Lower leg skin (tissue), 4 donors: ENCODE measurements at regions not wholly inside any gene's neighbourhood (a gene's known extent, or its start where the extent isn't known, plus 50 kb on each side); places are given as distances from the start of the nearest gene placed in this dataset.

ENCODE experiments used
- DNase-seq, 2 donors: peaks; one replicate each; pipeline ENCODE4 v3.0.0-alpha.2; 2019; ENCODE audit warnings: low spot score in 2 of 2
- H3K4me3 ChIP-seq: fragments of 200-600 bp; sonication (generic); 2 replicates; pipeline ENCODE4 v1.5.1; 2017; ENCODE audit warnings: mild to moderate bottlenecking, low read depth; ENCODE audit not compliant: poor library complexity, severe bottlenecking
- POLR2A ChIP-seq, 2 donors: fragments of 450-650 bp; IDR thresholded peaks; one replicate each; pipeline ENCODE4 v1.6.1; 2016 to 2017; ENCODE audit warnings: antibody characterized with exemption in 2 of 2, mild to moderate bottlenecking in 1 of 2, moderate library complexity in 1 of 2
- WGBS, 2 donors: methylation state at CpG; one replicate each; pipeline ENCODE4 v1.1.5; 2018; 5-methylcytosine and 5-hydroxymethylcytosine counted together
- intact Hi-C: fragments of 100-400 bp; cut with DNase I; formaldehyde crosslinking; loops from one replicate; pipeline ENCODE4 v1.15.0; 2023; ENCODE audit warnings: low total_unique reads
- TF ChIP-seq, protein P1 (sequence below), 3 donors: fragments of 450-650 bp; IDR thresholded peaks; one replicate each; pipeline ENCODE4 v1.5.1; 2016; ENCODE audit warnings: antibody characterized with exemption in 3 of 3, mild to moderate bottlenecking in 3 of 3, moderate library complexity in 2 of 3

DNA sequence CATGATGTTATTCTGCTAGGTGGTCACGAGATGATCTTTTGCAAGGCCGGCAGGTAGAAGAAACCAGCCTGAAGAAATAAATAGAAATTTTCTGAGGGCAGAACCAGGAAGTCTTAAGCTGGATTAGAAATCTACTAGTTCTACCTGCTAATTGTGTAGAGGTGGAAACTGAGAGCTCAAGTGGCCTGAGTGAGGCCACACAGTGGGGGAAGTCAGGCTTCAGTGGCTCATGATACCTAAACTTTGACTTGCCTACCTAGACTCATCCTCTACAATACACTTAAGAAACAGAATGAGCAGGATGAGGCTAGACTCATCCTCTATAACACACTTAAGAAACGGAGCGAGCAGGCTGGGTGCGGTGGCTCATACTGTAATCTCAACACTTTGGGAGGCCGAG is 134.9 kb upstream of the NDUFV2 start:
- intact Hi-C loops = no loop called here
- TF ChIP-seq, protein P1, sequence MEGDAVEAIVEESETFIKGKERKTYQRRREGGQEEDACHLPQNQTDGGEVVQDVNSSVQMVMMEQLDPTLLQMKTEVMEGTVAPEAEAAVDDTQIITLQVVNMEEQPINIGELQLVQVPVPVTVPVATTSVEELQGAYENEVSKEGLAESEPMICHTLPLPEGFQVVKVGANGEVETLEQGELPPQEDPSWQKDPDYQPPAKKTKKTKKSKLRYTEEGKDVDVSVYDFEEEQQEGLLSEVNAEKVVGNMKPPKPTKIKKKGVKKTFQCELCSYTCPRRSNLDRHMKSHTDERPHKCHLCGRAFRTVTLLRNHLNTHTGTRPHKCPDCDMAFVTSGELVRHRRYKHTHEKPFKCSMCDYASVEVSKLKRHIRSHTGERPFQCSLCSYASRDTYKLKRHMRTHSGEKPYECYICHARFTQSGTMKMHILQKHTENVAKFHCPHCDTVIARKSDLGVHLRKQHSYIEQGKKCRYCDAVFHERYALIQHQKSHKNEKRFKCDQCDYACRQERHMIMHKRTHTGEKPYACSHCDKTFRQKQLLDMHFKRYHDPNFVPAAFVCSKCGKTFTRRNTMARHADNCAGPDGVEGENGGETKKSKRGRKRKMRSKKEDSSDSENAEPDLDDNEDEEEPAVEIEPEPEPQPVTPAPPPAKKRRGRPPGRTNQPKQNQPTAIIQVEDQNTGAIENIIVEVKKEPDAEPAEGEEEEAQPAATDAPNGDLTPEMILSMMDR (IDR thresholded peaks at IDR 0.05) = no peak
- TF ChIP-seq POLR2A (IDR thresholded peaks at IDR 0.05) = no peak
- DNase-seq = no peak
- no peak overlapping the region for H3K4me3 ChIP-seq
- 93 to 96% methylated on average over 6 of the region's 6 CpGs for WGBS, 2 donors

- intact Hi-C loops = no loop called here
- no peak overlapping the region for H3K4me3 ChIP-seq
- 64 to 66% methylated on average over 4 of the region's 4 CpGs for WGBS, 2 donors
- DNase-seq = no peak
- no peak for TF ChIP-seq POLR2A (IDR thresholded peaks at IDR 0.05)
- TF ChIP-seq, protein P1 (IDR thresholded peaks at IDR 0.05) = no peak
Measured at GRCh38 chr18:8969639-8970390, 132.7 kb upstream of the NDUFV2 start.

- DNase-seq = no peak
- intact Hi-C loops = no loop called here
- no peak overlapping the region for H3K4me3 ChIP-seq
- TF ChIP-seq POLR2A (IDR thresholded peaks at IDR 0.05) = no peak
- TF ChIP-seq, protein P1 (IDR thresholded peaks at IDR 0.05) = no peak
- 94 to 96% methylated on average over 6 of the region's 6 CpGs for WGBS, 2 donors
Measured at GRCh38 chr18:8970843-8971242, 131.7 kb upstream of the NDUFV2 start.

GRCh38 chr18:8972116-8972515 is 130.4 kb upstream of the NDUFV2 start:
- intact Hi-C loops = no loop called here
- TF ChIP-seq, protein P1 (IDR thresholded peaks at IDR 0.05) = no peak
- TF ChIP-seq POLR2A (IDR thresholded peaks at IDR 0.05) = no peak

DNA sequence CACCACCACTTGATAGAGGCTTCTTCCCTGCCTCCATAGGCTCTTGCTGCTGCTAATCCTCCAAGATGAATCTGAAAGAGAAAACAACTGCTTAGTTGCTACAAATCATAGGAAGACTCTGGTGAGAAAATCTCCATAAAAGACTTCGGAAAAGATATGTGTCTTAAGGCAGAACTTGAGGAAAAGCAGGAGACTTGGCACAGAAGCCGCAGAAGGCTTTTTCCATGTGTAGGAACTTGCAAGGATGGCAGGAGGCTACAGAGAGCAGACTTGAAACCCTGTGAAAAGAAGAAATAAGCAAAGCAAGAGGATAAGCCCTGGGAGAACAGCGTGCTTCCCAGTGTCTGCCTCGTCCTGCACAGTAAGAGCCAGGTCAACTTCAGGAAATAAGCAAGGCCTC is 128.2 kb upstream of the NDUFV2 start:
- DNase-seq = no peak
- intact Hi-C loops = no loop called here
- no peak overlapping the region for H3K4me3 ChIP-seq
- TF ChIP-seq, protein P1 (IDR thresholded peaks at IDR 0.05) = no peak
- no peak for TF ChIP-seq POLR2A (IDR thresholded peaks at IDR 0.05)
- WGBS, 2 donors = 90 to 93% methylated on average over 4 of the region's 4 CpGs

More at GRCh38 chr18:8972116-8972515, 130.4 kb upstream of the NDUFV2 start:
- DNase-seq = no peak
- H3K4me3 ChIP-seq = no peak overlapping the region
- WGBS, 2 donors = 68 to 74% methylated on average over 7 of the region's 7 CpGs

- H3K4me3 ChIP-seq = no peak overlapping the region
- WGBS, 2 donors = 44 to 45% methylated on average over 2 of the region's 2 CpGs
- no peak for DNase-seq
- intact Hi-C loops = no loop called here
- TF ChIP-seq, protein P1 (IDR thresholded peaks at IDR 0.05) = no peak
- TF ChIP-seq POLR2A (IDR thresholded peaks at IDR 0.05) = no peak
Measured at GRCh38 chr18:8974696-8975095, 127.8 kb upstream of the NDUFV2 start.
